ENCODE measurements at regions not wholly inside any gene's neighbourhood (a gene's known extent, or its start where the extent isn't known, plus 50 kb on each side); places are given as distances from the start of the nearest gene placed in this dataset.

DNA sequence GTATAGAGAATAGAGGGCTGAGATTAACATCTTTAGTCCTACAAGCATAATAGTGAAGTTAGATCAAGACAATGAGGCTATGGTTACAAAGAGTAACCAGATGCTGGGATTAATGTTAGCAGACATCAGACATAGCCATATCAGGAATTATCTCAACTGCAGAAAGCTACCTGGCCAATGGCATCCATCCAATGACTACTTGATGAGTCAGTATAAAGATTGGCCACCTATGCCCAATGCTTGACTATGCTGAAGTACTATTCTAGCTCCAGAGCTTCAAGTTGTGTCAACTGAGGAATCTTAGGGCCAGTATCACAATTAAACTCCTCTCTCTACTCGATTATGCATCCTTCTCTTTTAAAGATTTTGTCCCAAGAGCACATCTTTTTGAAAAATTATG is 541.4 kb downstream of the PRELID2 start:
- intact Hi-C loops (cut with micrococcal nuclease; ENCODE audit: unreplicated experiment), result no loop called here
- Histone ChIP-seq H3K36me3 (ENCODE audit: control insufficient read depth, insufficient read depth, low read length) (no peaks in the 10 kb centered on the region), H3K27me3 (ENCODE audit: control insufficient read depth, insufficient read depth, low read length) (no peaks in the 10 kb centered on the region), H3K4me1 (ENCODE audit: control insufficient read depth, insufficient read depth, low read length) (no peaks in the 10 kb centered on the region), H3K27ac (ENCODE audit: low read length) (no peak overlapping the region), H3K4me3 (ENCODE audit: low read depth in 2 of 2, low read length in 2 of 2) (no peak overlapping the region), H3K9me3 (ENCODE audit: control insufficient read depth, insufficient read depth, low read depth, low read length) (no peaks in the 10 kb centered on the region)
- ChIA-PET POLR2A (no interaction called here), CTCF (no interaction called here)
- DNase-seq (ENCODE audit: low read depth, low spot score) (no peak), ATAC-seq (no peak)
- in situ Hi-C loops (cut with HindIII; ENCODE audit: low pct_unique_long_range_greater_than_20kb, low sequenced_read_pairs), result no loop called here
- TF ChIP-seq, protein P1, sequence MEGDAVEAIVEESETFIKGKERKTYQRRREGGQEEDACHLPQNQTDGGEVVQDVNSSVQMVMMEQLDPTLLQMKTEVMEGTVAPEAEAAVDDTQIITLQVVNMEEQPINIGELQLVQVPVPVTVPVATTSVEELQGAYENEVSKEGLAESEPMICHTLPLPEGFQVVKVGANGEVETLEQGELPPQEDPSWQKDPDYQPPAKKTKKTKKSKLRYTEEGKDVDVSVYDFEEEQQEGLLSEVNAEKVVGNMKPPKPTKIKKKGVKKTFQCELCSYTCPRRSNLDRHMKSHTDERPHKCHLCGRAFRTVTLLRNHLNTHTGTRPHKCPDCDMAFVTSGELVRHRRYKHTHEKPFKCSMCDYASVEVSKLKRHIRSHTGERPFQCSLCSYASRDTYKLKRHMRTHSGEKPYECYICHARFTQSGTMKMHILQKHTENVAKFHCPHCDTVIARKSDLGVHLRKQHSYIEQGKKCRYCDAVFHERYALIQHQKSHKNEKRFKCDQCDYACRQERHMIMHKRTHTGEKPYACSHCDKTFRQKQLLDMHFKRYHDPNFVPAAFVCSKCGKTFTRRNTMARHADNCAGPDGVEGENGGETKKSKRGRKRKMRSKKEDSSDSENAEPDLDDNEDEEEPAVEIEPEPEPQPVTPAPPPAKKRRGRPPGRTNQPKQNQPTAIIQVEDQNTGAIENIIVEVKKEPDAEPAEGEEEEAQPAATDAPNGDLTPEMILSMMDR (IDR thresholded peaks at IDR 0.05), result no peak
- TF ChIP-seq SIN3A (IDR thresholded peaks at IDR 0.05; ENCODE audit: borderline replicate concordance, insufficient read depth, low read depth, low read length) (no peak), TCF7L2 (IDR thresholded peaks at IDR 0.05; ENCODE audit: low read depth, low read length) (no peak), POLR2AphosphoS5 (IDR thresholded peaks at IDR 0.05; ENCODE audit: low read depth, low read length) (no peak), REST (IDR thresholded peaks at IDR 0.05; ENCODE audit: insufficient read depth in 1 of 2, low read depth in 2 of 2, low read length in 1 of 2) (no peak)
- no TSS peak for BruUV-seq (replicated peaks)

DNA sequence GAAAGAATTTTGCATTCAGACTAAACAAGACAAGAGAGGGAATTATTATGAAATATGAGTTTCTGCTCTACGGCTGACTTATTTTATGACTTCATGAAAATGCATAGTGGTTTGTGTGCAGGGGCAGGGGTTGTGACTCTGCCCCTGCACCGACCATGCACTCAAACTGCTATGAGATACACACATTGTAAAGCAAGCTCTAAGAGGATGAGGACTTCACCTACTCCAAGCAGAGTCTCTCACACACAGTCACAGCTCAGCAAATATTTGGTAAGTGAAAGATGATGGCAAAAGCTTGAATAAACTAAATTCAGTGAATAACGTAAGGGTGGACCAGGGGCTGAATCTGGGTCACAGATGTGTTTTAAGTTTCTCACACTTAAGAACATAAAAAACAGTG is 542.9 kb downstream of the PRELID2 start:
- H3K27me3 ChIP-seq (ENCODE audit: control insufficient read depth, insufficient read depth, low read length), result no peaks in the 10 kb centered on the region
- intact Hi-C loops (cut with micrococcal nuclease; ENCODE audit: unreplicated experiment), result no loop called here
- POLR2A ChIA-PET, result no interaction called here
- no peaks in the 10 kb centered on the region for H3K9me3 ChIP-seq (ENCODE audit: control insufficient read depth, insufficient read depth, low read depth, low read length)
- ATAC-seq (no peak), DNase-seq (ENCODE audit: low read depth, low spot score) (no peak)
- no peak overlapping the region for H3K27ac ChIP-seq (ENCODE audit: low read length)
- in situ Hi-C loops (cut with HindIII; ENCODE audit: low pct_unique_long_range_greater_than_20kb, low sequenced_read_pairs), result no loop called here
- H3K36me3 ChIP-seq (ENCODE audit: control insufficient read depth, insufficient read depth, low read length), result no peaks in the 10 kb centered on the region
- TF ChIP-seq SIN3A (IDR thresholded peaks at IDR 0.05; ENCODE audit: borderline replicate concordance, insufficient read depth, low read depth, low read length), result no peak
- TF ChIP-seq TCF7L2 (IDR thresholded peaks at IDR 0.05; ENCODE audit: low read depth, low read length), result no peak
- TF ChIP-seq, protein P1 (IDR thresholded peaks at IDR 0.05), result no peak
- TF ChIP-seq POLR2AphosphoS5 (IDR thresholded peaks at IDR 0.05; ENCODE audit: low read depth, low read length), result no peak
- no peak for TF ChIP-seq REST (IDR thresholded peaks at IDR 0.05; ENCODE audit: insufficient read depth in 1 of 2, low read depth in 2 of 2, low read length in 1 of 2)
- no peak overlapping the region for H3K4me3 ChIP-seq (ENCODE audit: low read depth in 2 of 2, low read length in 2 of 2)
- BruUV-seq (replicated peaks), result no TSS peak
- H3K4me1 ChIP-seq (ENCODE audit: control insufficient read depth, insufficient read depth, low read length), result no peaks in the 10 kb centered on the region
- CTCF ChIA-PET, result no interaction called here
